Naive B cell (primary cell): ENCODE measurements at regions not wholly inside any gene's neighbourhood (a gene's known extent, or its start where the extent isn't known, plus 50 kb on each side); places are given as distances from the start of the nearest gene placed in this dataset.
A peak's percentile ranks its signal among the peaks of the same experiment; 100 is the strongest.

ENCODE experiments used
- ATAC-seq, 2 donors: fragments of 150-1000 bp; cut with Tn5 transposase; 2 replicates each; pipeline ENCODE4 v1.10.0; 2021; ENCODE audit warnings: low read depth in 2 of 2, mild to moderate bottlenecking in 2 of 2, moderate library complexity in 2 of 2
- DNase-seq: peaks from one replicate; pipeline ENCODE4 v3.0.0; 2022
- H3K27ac Mint-ChIP-seq, 6 donors: one replicate each; pipeline ENCODE4 v1.8.0; 2020 to 2022; ENCODE audit warnings: mild to moderate bottlenecking in 6 of 6, mixed read lengths in 6 of 6, moderate library complexity in 5 of 6, inconsistent platforms in 2 of 6
- H3K27me3 Mint-ChIP-seq, 3 donors: one replicate each; pipeline ENCODE4 v1.8.0; 2021 to 2022; ENCODE audit warnings: mixed read lengths in 3 of 3, mild to moderate bottlenecking in 1 of 3
- H3K36me3 Mint-ChIP-seq, 2 donors: one replicate each; pipeline ENCODE4 v1.8.0; 2020 to 2022; ENCODE audit warnings: mixed read lengths in 2 of 2, inconsistent platforms in 1 of 2, mild to moderate bottlenecking in 1 of 2
- H3K4me1 Mint-ChIP-seq, 3 donors: one replicate each; pipeline ENCODE4 v1.8.0; 2020 to 2022; ENCODE audit warnings: mixed read lengths in 3 of 3, inconsistent platforms in 1 of 3, mild to moderate bottlenecking in 1 of 3, moderate library complexity in 1 of 3
- H3K4me3 Mint-ChIP-seq, 8 donors: one replicate each; pipeline ENCODE4 v1.8.0; 2020 to 2022; ENCODE audit warnings: mild to moderate bottlenecking in 8 of 8, mixed read lengths in 8 of 8, moderate library complexity in 8 of 8, inconsistent platforms in 2 of 8
- H3K9me3 Mint-ChIP-seq, 7 donors: one replicate each; pipeline ENCODE4 v1.8.0; 2020 to 2022; ENCODE audit warnings: mixed read lengths in 7 of 7, mild to moderate bottlenecking in 5 of 7, inconsistent platforms in 2 of 7, moderate library complexity in 1 of 7

- Mint-ChIP-seq H3K27me3 (peaks cover 1 to 7% (median 6%) of the 10 kb centered on the region in 3 donors), H3K36me3 (no peaks in the 10 kb centered on the region), H3K4me3 (peak overlapping the region in 1 of 8 donors; percentile 38), H3K27ac (no peak overlapping the region), H3K9me3 (no peaks in the 10 kb centered on the region), H3K4me1 (no peaks in the 10 kb centered on the region)
- no peak for ATAC-seq
- DNase-seq: no peak
Measured at GRCh38 chr22:48346911-48347310, 1480.8 kb downstream of the BRD1 start.

GRCh38 chr22:48346311-48346710 lies 1481.4 kb downstream of the BRD1 start:
- Mint-ChIP-seq H3K4me1 (peaks cover 0 to 4% (median 0%) of the 10 kb centered on the region in 3 donors), H3K27me3 (peaks cover 7 to 12% (median 10%) of the 10 kb centered on the region in 3 donors), H3K9me3 (no peaks in the 10 kb centered on the region), H3K27ac (no peak overlapping the region), H3K36me3 (no peaks in the 10 kb centered on the region), H3K4me3 (no peak overlapping the region)
- ATAC-seq (no peak), DNase-seq (no peak)

- peaks cover 11 to 16% (median 14%) of the 10 kb centered on the region in 3 donors for H3K27me3 Mint-ChIP-seq
- no peak overlapping the region for H3K27ac Mint-ChIP-seq
Measured at GRCh38 chr22:48345631-48346030, 1482.0 kb downstream of the BRD1 start.

GRCh38 chr22:48343461-48343860 lies 1484.2 kb downstream of the BRD1 start:
- Mint-ChIP-seq H3K27me3 (peaks cover 19 to 32% (median 27%) of the 10 kb centered on the region in 3 donors), H3K4me3 (peak overlapping the region in 1 of 8 donors; percentile 61), H3K9me3 (no peaks in the 10 kb centered on the region), H3K27ac (no peak overlapping the region), H3K4me1 (peaks cover 0 to 6% (median 0%) of the 10 kb centered on the region in 3 donors), H3K36me3 (no peaks in the 10 kb centered on the region)
- ATAC-seq (no peak), DNase-seq (no peak)

More at GRCh38 chr22:48345631-48346030, 1482.0 kb downstream of the BRD1 start:
- peaks cover 0 to 6% (median 0%) of the 10 kb centered on the region in 3 donors for H3K4me1 Mint-ChIP-seq
- ATAC-seq (no peak), DNase-seq (no peak)
- H3K36me3 Mint-ChIP-seq: no peaks in the 10 kb centered on the region
- no peak overlapping the region for H3K4me3 Mint-ChIP-seq
- H3K9me3 Mint-ChIP-seq: no peaks in the 10 kb centered on the region

GRCh38 chr22:48342732-48343131 lies 1484.9 kb downstream of the BRD1 start:
- ATAC-seq: no peak
- no peak for DNase-seq
- H3K27ac Mint-ChIP-seq: no peak overlapping the region
- H3K9me3 Mint-ChIP-seq: no peaks in the 10 kb centered on the region
- H3K27me3 Mint-ChIP-seq: peaks cover 23 to 37% (median 34%) of the 10 kb centered on the region in 3 donors
- H3K4me3 Mint-ChIP-seq: no peak overlapping the region
- H3K36me3 Mint-ChIP-seq: no peaks in the 10 kb centered on the region
- peaks cover 0 to 10% (median 4%) of the 10 kb centered on the region in 3 donors for H3K4me1 Mint-ChIP-seq

DNA sequence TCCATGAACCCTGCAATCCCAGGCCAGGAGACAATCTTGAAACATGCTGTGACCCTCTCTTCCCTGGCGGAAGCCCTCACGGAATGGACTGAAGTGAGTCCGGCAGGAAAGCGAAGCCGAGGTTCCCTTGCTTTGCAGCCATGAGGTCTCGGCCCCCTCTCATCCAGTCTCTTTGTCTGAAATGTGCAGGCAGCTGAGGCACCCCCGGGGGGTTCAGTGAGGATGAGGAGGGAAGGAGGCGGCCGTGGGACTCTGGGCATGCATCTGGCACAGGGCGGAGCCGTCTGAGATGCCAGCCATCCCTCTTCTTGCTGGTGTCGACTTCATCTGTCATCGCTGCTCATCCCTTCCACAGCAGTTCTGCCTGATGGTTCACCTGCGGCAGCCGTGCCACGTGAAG lies 1485.7 kb downstream of the BRD1 start:
- Mint-ChIP-seq H3K4me3 (no peak overlapping the region), H3K4me1 (peaks cover 0 to 10% (median 5%) of the 10 kb centered on the region in 3 donors)

GRCh38 chr22:48340727-48341709 lies 1486.7 kb downstream of the BRD1 start:
- H3K36me3 Mint-ChIP-seq: no peaks in the 10 kb centered on the region
- peak overlapping the region in 1 of 8 donors; percentile 45 for H3K4me3 Mint-ChIP-seq
- DNase-seq: no peak
- peak overlapping the region in 1 of 6 donors; percentile 37 for H3K27ac Mint-ChIP-seq
- no peak for ATAC-seq
- H3K9me3 Mint-ChIP-seq: no peaks in the 10 kb centered on the region
- peaks cover 0 to 10% (median 5%) of the 10 kb centered on the region in 3 donors for H3K4me1 Mint-ChIP-seq
- H3K27me3 Mint-ChIP-seq: peaks cover 25 to 37% (median 32%) of the 10 kb centered on the region in 3 donors

More for the DNA sequence above, 1485.7 kb downstream of the BRD1 start:
- DNase-seq (no peak), ATAC-seq (no peak)
- Mint-ChIP-seq H3K9me3 (no peaks in the 10 kb centered on the region), H3K36me3 (no peaks in the 10 kb centered on the region), H3K27me3 (peaks cover 25 to 37% (median 35%) of the 10 kb centered on the region in 3 donors), H3K27ac (no peak overlapping the region)

- peaks cover 0 to 10% (median 5%) of the 10 kb centered on the region in 3 donors for H3K4me1 Mint-ChIP-seq
- ATAC-seq: no peak
- H3K27ac Mint-ChIP-seq: no peak overlapping the region
- no peak for DNase-seq
- H3K27me3 Mint-ChIP-seq: peaks cover 25 to 37% (median 32%) of the 10 kb centered on the region in 3 donors
- no peak overlapping the region for H3K4me3 Mint-ChIP-seq
- H3K9me3 Mint-ChIP-seq: no peaks in the 10 kb centered on the region
- no peaks in the 10 kb centered on the region for H3K36me3 Mint-ChIP-seq
Measured at GRCh38 chr22:48340191-48340590, 1487.5 kb downstream of the BRD1 start.

- Mint-ChIP-seq H3K4me1 (peaks cover 0 to 10% (median 5%) of the 10 kb centered on the region in 3 donors), H3K27ac (peak overlapping the region in 1 of 6 donors; percentile 82), H3K9me3 (no peaks in the 10 kb centered on the region), H3K4me3 (peak overlapping the region in 1 of 8 donors; percentile 64), H3K36me3 (no peaks in the 10 kb centered on the region), H3K27me3 (peaks cover 25 to 37% (median 32%) of the 10 kb centered on the region in 3 donors)
- ATAC-seq (no peak), DNase-seq (no peak)
Measured at GRCh38 chr22:48338793-48339705, 1488.6 kb downstream of the BRD1 start.

- ATAC-seq: no peak
- Mint-ChIP-seq H3K4me3 (no peak overlapping the region), H3K27ac (peak overlapping the region in 1 of 6 donors; percentile 7), H3K27me3 (peaks cover 18 to 37% (median 32%) of the 10 kb centered on the region in 3 donors), H3K36me3 (no peaks in the 10 kb centered on the region), H3K9me3 (no peaks in the 10 kb centered on the region), H3K4me1 (peaks cover 0 to 10% (median 5%) of the 10 kb centered on the region in 3 donors)
- no peak for DNase-seq
Measured at GRCh38 chr22:48337957-48338792, 1489.5 kb downstream of the BRD1 start.

DNA sequence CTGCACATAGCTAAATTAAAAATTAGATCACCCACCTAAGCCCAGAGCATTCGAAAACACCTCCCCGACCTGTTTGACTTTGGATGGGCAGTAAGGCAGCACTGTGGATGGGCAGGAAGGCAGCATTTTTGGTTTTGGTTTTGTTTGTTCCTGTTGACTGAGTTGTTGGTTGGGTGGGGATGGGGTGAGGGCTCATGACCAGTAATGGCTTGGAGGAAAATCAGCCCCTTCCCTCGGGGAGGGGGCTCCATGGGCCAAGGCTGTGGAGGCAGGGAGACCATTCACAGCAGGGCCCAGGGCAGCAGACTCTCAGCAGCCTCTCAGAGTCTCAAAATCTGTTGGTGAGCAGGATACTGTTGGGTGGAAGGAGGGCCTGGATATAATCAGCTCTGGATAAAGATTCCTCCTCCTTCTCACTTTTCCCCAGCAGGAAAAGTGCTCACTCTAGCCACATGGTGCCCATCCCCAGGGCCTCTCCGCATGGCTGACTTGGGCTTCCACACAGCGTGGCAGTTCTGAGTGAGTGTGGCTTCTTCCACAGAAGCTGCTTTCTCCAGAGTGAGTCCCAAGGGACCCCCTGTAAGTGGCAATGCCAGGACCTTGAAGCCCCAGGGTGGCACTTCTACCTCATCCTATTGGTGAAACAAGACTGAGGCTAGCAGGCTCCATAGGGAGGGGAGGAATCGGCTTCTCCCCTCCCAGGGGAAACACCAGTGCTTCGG lies 1491.2 kb downstream of the BRD1 start:
- ATAC-seq: no peak
- no peak overlapping the region for H3K27ac Mint-ChIP-seq
- peaks cover 22 to 32% (median 29%) of the 10 kb centered on the region in 3 donors for H3K27me3 Mint-ChIP-seq
- H3K4me1 Mint-ChIP-seq: peaks cover 3 to 7% (median 5%) of the 10 kb centered on the region in 3 donors
- no peak for DNase-seq
- H3K4me3 Mint-ChIP-seq: no peak overlapping the region
- peaks cover 0 to 5% (median 0%) of the 10 kb centered on the region in 7 donors for H3K9me3 Mint-ChIP-seq
- H3K36me3 Mint-ChIP-seq: no peaks in the 10 kb centered on the region
